Fibroblast of pulmonary artery (primary cell): ENCODE measurements at regions not wholly inside any gene's neighbourhood (a gene's known extent, or its start where the extent isn't known, plus 50 kb on each side); places are given as distances from the start of the nearest gene placed in this dataset.

Source experiments
- DNase-seq: peaks from one replicate; pipeline ENCODE4 v3.0.0-alpha.2; 2010; ENCODE audit warnings: low read depth
- H3K4me3 ChIP-seq: replicated peaks from 2 replicates; pipeline ENCODE4 v1.5.1; 2011; ENCODE audit warnings: low read depth, mild to moderate bottlenecking, control low read depth, low read length, moderate library complexity
- TF ChIP-seq, protein P1 (sequence below): IDR thresholded peaks from 2 replicates; pipeline ENCODE4 v1.5.1; 2011; ENCODE audit warnings: mild to moderate bottlenecking, control low read depth, low read length, inconsistent platforms; ENCODE audit errors: missing control alignments

DNA sequence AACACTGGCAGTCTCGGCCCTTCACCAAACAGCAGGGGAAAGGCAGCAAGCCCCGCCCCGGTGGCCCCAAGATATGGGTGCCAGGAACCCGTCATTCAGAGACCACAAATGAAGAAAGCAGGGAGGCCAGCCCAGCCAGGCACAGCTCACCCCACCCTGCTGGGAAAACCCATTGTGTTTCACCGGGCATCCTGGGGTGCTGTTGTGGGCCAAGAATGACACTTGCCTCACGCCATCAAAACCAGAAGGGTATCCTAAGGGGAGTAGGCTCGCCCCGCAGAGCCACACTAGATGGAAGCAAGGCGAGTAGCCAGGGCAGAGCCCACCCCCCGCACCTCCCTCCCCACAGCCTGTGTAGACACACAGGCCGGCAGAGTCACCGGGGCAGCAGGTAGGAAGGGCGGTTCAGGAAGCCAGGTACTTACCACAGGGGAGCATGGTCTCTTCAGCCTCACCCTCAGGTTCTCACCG lies 72.5 kb upstream of the KCNMA1 start:
- no peak for DNase-seq
- TF ChIP-seq, protein P1, sequence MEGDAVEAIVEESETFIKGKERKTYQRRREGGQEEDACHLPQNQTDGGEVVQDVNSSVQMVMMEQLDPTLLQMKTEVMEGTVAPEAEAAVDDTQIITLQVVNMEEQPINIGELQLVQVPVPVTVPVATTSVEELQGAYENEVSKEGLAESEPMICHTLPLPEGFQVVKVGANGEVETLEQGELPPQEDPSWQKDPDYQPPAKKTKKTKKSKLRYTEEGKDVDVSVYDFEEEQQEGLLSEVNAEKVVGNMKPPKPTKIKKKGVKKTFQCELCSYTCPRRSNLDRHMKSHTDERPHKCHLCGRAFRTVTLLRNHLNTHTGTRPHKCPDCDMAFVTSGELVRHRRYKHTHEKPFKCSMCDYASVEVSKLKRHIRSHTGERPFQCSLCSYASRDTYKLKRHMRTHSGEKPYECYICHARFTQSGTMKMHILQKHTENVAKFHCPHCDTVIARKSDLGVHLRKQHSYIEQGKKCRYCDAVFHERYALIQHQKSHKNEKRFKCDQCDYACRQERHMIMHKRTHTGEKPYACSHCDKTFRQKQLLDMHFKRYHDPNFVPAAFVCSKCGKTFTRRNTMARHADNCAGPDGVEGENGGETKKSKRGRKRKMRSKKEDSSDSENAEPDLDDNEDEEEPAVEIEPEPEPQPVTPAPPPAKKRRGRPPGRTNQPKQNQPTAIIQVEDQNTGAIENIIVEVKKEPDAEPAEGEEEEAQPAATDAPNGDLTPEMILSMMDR: no peak
- no peak overlapping the region for H3K4me3 ChIP-seq

DNA sequence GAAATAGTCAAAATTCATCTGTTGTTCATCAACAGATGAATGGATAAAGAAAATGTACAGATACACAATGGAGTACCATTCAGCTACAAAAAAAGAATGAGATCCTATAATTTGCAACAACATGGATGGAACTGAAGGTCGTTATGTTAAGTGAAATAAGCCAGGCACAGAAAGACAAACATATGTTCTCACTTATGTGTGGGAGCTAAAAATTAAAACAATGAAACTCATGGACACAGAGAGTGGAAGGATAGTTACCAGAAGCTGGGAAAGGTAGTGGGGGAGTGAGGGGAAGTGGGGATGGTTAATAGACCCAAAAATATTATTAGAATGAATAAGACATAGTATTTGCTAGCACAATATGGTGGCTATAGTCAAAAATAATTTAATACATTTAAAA lies 70.0 kb upstream of the KCNMA1 start:
- no peak for DNase-seq
- H3K4me3 ChIP-seq: no peak overlapping the region
- TF ChIP-seq, protein P1: no peak

DNA sequence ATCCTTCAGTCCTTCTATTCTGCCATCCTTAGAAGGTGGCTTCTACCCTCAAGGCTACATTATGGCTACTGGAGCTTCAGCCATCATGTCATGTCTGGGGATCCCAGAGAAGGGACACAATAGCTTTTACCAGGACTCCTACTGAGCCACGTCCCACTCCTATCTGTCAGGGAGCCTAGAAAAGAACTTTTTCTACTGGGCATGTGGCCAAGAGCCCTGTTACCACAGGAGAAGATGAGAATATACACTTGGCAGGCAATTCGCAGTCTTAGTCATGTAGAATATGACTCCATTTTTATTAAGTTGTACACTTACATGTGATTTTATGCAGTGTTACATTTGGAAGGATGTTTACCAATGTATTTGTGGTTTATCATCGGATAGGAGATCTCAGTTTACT lies 64.6 kb upstream of the KCNMA1 start:
- TF ChIP-seq, protein P1: no peak
- DNase-seq: peak; percentile 91
- no peak overlapping the region for H3K4me3 ChIP-seq

DNA sequence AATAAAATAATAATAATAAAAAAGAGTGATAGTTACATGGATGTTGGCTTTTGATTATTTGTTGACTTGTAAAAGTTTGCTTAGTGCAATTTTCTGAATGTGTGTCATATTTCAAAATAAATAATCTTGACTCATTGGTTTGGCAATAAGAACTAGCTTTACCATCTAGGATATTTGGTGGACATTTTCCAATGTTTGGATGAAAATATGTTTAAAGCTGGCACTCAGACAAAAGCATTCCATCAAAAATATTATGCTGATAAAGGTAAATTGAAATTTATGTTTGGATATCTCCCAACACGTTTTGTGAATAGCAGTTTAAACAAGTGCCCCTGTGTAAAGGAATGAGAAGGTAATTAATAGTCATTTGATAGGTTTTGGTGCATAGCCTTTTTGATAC lies 62.5 kb upstream of the KCNMA1 start:
- TF ChIP-seq, protein P1: no peak

DNA sequence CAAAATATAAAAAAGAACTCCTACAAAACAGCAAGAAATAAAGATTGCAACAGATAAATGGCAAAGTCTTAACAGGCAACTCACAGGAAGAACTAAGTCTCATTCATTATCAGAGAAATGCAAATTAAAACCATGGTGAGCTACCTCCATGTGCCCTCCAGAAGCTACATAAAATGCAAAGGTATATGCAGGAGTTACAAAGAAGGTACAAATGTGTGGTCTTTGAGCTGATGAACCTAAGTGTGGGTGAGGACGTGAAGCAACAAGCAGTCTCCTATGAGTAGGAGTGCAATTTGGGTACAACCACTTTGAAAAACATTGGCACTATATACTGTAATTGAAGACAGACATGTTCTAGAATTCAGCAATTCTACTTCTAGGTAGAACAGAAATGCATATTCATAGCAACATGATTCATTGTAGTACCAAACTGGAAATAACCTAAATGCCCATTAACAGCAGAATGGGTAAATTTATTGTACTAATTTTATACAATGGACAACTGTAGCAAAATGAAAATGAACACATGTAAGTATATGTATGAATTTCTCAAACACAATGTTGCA lies 61.6 kb upstream of the KCNMA1 start:
- TF ChIP-seq, protein P1: no peak
- H3K4me3 ChIP-seq: no peak overlapping the region
- no peak for DNase-seq

More for the DNA sequence above, 62.5 kb upstream of the KCNMA1 start:
- no peak overlapping the region for H3K4me3 ChIP-seq
- DNase-seq: no peak

DNA sequence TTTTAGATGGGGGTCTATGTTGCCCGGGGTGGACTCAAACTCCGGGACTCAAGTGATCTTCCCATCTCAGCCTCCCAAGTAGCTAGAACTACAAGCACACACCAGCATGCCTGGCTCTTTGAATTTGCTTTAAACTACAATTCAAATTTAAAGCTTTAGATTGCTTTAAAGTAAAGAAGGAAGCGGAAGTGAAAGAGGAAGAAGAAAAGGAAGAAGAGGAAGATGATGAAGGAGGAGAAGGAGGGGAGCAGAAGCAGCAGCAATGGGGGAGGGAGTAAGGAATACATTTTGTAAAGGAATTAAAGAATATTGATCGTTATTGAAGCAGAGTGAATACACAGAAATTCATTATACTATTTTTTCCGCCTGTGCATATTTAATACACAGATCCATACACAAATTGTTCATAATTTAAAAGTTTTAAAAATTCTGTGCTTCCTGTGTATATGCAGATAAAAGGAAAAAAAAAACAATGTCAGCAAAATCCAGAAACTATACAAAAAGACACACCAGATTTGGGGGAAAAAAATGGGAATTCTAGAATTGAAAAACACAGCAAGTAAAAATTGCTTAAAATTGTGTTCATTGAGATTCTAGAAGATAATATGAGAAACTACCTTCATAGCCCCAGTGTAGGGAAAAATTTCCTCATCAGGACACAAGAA lies 60.8 kb upstream of the KCNMA1 start:
- TF ChIP-seq, protein P1: no peak
- DNase-seq: no peak
- H3K4me3 ChIP-seq: no peak overlapping the region

DNA sequence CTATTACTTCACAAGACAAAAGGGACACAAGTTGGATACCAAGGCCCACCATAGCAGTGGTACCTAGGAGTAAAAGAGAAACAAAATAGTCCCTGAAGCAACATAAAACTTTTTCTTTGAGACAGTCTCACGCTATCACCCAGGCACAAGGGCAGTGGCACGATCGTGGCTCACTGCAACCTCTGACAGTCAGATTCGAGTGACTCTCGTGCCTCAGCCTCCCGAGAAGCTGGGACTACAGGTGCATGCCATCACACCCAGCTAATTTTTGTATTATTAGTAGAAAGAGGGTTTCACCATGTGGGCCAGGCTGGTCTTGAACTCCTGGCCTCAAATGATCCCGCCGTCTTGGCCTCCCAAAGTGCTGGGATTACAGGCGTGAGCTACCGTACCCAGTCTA lies 59.0 kb upstream of the KCNMA1 start:
- DNase-seq: no peak
- TF ChIP-seq, protein P1: no peak
- no peak overlapping the region for H3K4me3 ChIP-seq
